ENCODE measurements at regions not wholly inside any gene's neighbourhood (a gene's known extent, or its start where the extent isn't known, plus 50 kb on each side); places are given as distances from the start of the nearest gene placed in this dataset.

DNA sequence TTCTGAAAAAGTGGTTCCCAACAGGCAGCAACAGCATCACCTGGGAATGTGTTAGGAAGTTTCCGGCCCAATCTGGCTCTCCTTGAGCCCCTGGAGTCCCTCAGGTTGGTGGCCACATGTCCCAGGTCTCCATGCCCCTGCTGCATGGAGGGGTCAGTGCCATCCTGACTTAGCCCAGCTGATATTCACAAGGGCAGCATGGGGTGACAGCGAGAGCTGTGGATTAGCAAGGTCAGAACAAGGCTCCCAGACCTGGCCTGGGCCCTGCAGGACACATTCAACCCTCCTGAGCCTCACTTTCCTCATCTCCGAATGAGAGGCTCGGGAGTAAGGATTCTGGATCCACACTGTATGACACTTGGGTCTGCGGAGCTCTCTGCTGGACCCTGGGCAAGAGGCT lies 243.8 kb upstream of the TLE3 start:
- 73 to 88% (median 79%) methylated on average over 3 to 5 of the region's 5 CpGs for WGBS, 4 donors
- no peak overlapping the region for H3K27ac ChIP-seq
- TF ChIP-seq POLR2A (IDR thresholded peaks at IDR 0.05), result no peak
- no peak for TF ChIP-seq CTCF (IDR thresholded peaks at IDR 0.05)
- intact Hi-C loops (cut with DNase I), result no loop called here
- peaks cover 0 to 14% of the 10 kb centered on the region in 2 donors for H3K4me1 ChIP-seq (replicated peaks in 1 of 2)
- no peak overlapping the region for H3K4me3 ChIP-seq
- H3K27me3 ChIP-seq, result no peaks in the 10 kb centered on the region
- peak in 3 of 7 donors; percentile 5 to 24 (median 16) for DNase-seq
- no peaks in the 10 kb centered on the region for H3K9me3 ChIP-seq (replicated peaks in 1 of 3)
- no peaks in the 10 kb centered on the region for H3K36me3 ChIP-seq (replicated peaks in 1 of 2)

DNA sequence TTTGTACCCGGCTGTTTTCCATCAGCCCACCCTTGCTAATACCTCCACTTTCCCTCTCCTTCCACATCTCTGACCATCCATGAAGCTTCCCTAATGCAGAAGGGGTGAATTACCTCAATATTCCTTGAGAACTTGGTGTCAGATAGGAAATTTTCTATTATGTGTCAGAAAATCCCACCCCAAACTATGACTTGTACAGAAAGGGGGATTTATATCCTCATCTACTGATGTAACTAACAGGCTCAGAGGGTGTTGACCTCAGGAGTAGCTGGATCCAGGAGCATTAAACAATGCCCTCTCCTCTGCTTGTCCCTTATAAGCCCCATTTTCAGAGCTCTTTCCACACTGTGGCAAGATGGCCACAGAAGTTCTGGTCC lies 242.8 kb upstream of the TLE3 start:
- no peak for DNase-seq
- TF ChIP-seq POLR2A (IDR thresholded peaks at IDR 0.05) (no peak), CTCF (IDR thresholded peaks at IDR 0.05) (no peak)
- H3K27me3 ChIP-seq, result no peaks in the 10 kb centered on the region
- intact Hi-C loops (cut with DNase I), result no loop called here
- H3K27ac ChIP-seq, result peak overlapping the region in 2 of 5 donors; percentile 29 to 71
- H3K4me3 ChIP-seq, result no peak overlapping the region
- peaks cover 0 to 14% of the 10 kb centered on the region in 2 donors for H3K4me1 ChIP-seq (replicated peaks in 1 of 2)
- 82 to 93% (median 88%) methylated on average over 1 of the region's 1 CpG for WGBS, 4 donors
- no peaks in the 10 kb centered on the region for H3K36me3 ChIP-seq (replicated peaks in 1 of 2)
- no peaks in the 10 kb centered on the region for H3K9me3 ChIP-seq (replicated peaks in 1 of 3)

DNA sequence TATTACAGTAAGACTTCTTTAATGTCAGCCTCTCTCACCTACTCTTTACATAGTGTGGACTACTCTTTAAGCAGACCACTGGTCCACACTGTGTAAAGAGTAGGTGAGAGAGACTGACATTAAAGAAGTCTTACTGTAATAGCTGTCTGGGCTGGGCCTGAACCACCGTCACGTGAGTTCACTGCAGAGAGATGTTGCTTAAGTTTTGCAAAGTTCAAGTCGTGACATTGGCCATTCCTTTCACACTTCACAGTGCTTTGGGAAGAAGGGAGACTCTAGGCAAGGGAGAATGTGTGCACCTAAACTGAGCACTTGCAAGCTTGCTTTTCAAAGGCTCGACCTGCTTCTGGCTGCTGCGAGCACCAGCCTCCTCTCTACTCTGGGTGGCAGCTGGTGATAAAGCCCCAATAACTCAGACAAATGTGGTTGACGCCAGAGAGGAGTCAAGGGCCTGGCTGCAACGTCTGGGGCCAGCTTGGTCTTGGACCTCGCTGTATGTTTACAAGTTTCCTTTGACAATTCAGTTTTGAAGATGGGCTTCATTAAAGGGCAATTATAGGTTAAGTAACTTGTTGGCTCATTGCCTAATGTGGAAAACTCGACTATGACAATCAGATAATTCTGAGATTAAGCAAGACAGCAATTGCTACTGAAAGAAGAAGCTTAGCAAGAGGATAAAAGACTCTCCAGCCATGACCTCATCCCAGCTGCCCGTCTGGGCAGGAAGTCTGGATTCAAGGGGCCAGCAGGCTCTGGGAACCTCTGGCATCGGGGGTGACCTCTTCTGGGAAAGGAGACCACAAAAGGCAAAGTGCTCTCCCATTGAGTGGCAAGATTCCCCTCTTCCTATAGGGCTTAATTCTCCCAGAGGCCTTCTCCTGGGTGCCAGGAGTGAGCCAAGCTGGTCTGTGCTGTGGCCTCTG lies 242.1 kb upstream of the TLE3 start:
- DNase-seq, result peak in 5 of 7 donors; percentile 6 to 65 (median 45)
- 59 to 67% (median 61%) methylated on average over 11 of the region's 11 CpGs for WGBS, 4 donors
- H3K36me3 ChIP-seq (replicated peaks in 1 of 2), result no peaks in the 10 kb centered on the region
- peaks cover 0 to 14% of the 10 kb centered on the region in 2 donors for H3K4me1 ChIP-seq (replicated peaks in 1 of 2)
- H3K4me3 ChIP-seq, result no peak overlapping the region
- TF ChIP-seq POLR2A (IDR thresholded peaks at IDR 0.05), result no peak
- TF ChIP-seq CTCF (IDR thresholded peaks at IDR 0.05), result no peak
- intact Hi-C loops (cut with DNase I), result no loop called here
- H3K27me3 ChIP-seq, result no peaks in the 10 kb centered on the region
- peak overlapping the region in 2 of 5 donors; percentile 29 to 71 for H3K27ac ChIP-seq
- no peaks in the 10 kb centered on the region for H3K9me3 ChIP-seq (replicated peaks in 1 of 3)

DNA sequence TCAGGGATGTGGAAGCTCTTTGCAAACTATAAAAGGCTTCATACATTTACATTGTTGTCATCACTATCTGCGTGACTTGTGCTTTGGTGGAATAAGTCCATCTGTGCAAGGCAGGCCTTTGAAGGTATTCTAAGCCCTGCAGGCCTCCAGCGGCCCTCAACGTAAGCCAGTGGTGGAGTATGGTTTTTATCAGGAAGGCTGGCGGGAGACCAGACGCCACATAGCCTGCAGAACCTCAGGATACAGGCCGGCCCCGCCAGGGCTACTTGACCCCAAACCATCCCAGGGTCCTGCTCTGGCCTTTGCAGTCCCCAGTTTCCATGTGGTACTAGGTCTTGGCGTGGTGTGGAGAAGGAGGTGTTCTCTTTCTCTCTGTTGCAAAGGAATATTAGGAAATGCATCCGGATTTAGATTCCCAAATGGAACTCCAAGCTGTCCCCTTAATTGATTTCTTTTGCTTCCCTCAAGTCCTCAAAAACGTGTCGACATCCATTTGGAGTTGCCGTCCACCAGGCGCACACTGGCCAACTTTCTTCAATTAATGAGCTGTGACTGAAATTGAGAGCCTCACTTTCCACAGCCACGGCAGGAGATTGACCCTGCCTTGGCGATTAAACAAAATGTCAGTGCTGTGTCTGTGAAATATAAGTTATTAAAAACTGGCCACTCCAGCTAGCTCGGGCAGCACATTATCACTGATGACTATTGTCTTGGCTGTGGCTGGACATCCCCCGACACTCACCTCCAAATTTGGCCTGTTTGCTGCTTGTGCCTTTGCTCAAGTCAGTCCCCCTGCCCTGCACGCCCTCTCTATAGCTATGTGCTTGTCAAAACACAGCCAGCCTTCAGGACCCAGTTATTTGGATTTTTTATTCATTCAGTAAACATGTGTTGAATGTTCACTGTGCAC lies 239.8 kb upstream of the TLE3 start:
- Histone ChIP-seq H3K9me3 (replicated peaks in 1 of 3) (peaks cover 0 to 8% (median 0%) of the 10 kb centered on the region in 3 donors), H3K4me3 (no peak overlapping the region), H3K27me3 (no peaks in the 10 kb centered on the region), H3K27ac (no peak overlapping the region), H3K36me3 (replicated peaks in 1 of 2) (no peaks in the 10 kb centered on the region), H3K4me1 (replicated peaks in 1 of 2) (peaks cover 0 to 14% of the 10 kb centered on the region in 2 donors)
- peak in 1 of 7 donors; percentile 36 for DNase-seq
- no peak for TF ChIP-seq POLR2A (IDR thresholded peaks at IDR 0.05)
- no peak for TF ChIP-seq CTCF (IDR thresholded peaks at IDR 0.05)
- intact Hi-C loops (cut with DNase I), result no loop called here
- 82 to 89% (median 87%) methylated on average over 18 of the region's 18 CpGs for WGBS, 4 donors
